ENCODE measurements at regions not wholly inside any gene's neighbourhood (a gene's known extent, or its start where the extent isn't known, plus 50 kb on each side); places are given as distances from the start of the nearest gene placed in this dataset.
"Not testable (repeated sequence)": the region's sequence is repeated elsewhere in the genome, so short reads cannot be mapped to it uniquely, and the experiment has no call there.

- Histone ChIP-seq H3K4me1 (no peaks in the 10 kb centered on the region), H3K9me3 (peaks cover 4% of the 10 kb centered on the region; the same call in 1 of the 2 replicates), H3K36me3 (ENCODE audit: control insufficient read depth, insufficient read depth, low read length) (no peaks in the 10 kb centered on the region), H3K4me3 (ENCODE audit: low read depth, low read length) (no peak overlapping the region), H3K27me3 (replicated peaks; ENCODE audit: control insufficient read depth, insufficient read depth, low read length) (no peaks in the 10 kb centered on the region)
- ChIA-PET POLR2A (no interaction called here), CTCF (no interaction called here)
- BruUV-seq (replicated peaks): no TSS peak
- Mint-ChIP-seq H3K27ac (ENCODE audit: unreplicated experiment) (no peak overlapping the region), H3K9me3 (ENCODE audit: unreplicated experiment) (peaks cover 18% of the 10 kb centered on the region), H3K4me3 (ENCODE audit: unreplicated experiment) (no peak overlapping the region), H3K27me3 (ENCODE audit: insufficient read depth, unreplicated experiment) (no peaks in the 10 kb centered on the region), H3K4me1 (ENCODE audit: low read depth, unreplicated experiment) (no peaks in the 10 kb centered on the region), H3K36me3 (ENCODE audit: insufficient read depth, unreplicated experiment) (no peaks in the 10 kb centered on the region)
- no peak for DNase-seq
- TF ChIP-seq CTCF (IDR thresholded peaks at IDR 0.05; ENCODE audit: insufficient read depth in 1 of 2, low read depth in 1 of 2, low read length in 1 of 2, severe bottlenecking in 1 of 2, unreplicated experiment in 1 of 2): no peak
- intact Hi-C loops (cut with micrococcal nuclease; ENCODE audit: unreplicated experiment): no loop called here
These were observed 89.4 kb downstream of the ZNF675 start for GRCh38 chr19:23597661-23598060.

GRCh38 chr19:23596872-23597271, 90.1 kb downstream of the ZNF675 start:
- DNase-seq: no peak
- POLR2A ChIA-PET: no interaction called here
- H3K36me3 Mint-ChIP-seq (ENCODE audit: insufficient read depth, unreplicated experiment): no peaks in the 10 kb centered on the region
- intact Hi-C loops (cut with micrococcal nuclease; ENCODE audit: unreplicated experiment): no loop called here
- no peaks in the 10 kb centered on the region for H3K4me1 ChIP-seq
- H3K4me1 Mint-ChIP-seq (ENCODE audit: low read depth, unreplicated experiment): no peaks in the 10 kb centered on the region
- no peaks in the 10 kb centered on the region for H3K27me3 ChIP-seq (replicated peaks; ENCODE audit: control insufficient read depth, insufficient read depth, low read length)
- no peak overlapping the region for H3K27ac Mint-ChIP-seq (ENCODE audit: unreplicated experiment)
- H3K9me3 Mint-ChIP-seq (ENCODE audit: unreplicated experiment): peaks cover 18% of the 10 kb centered on the region
- no peak overlapping the region for H3K4me3 Mint-ChIP-seq (ENCODE audit: unreplicated experiment)
- CTCF ChIA-PET: no interaction called here
- peaks cover 4% of the 10 kb centered on the region; the same call in 1 of the 2 replicates for H3K9me3 ChIP-seq
- no peak overlapping the region for H3K4me3 ChIP-seq (ENCODE audit: low read depth, low read length)
- BruUV-seq (replicated peaks): no TSS peak
- TF ChIP-seq CTCF (IDR thresholded peaks at IDR 0.05; ENCODE audit: insufficient read depth in 1 of 2, low read depth in 1 of 2, low read length in 1 of 2, severe bottlenecking in 1 of 2, unreplicated experiment in 1 of 2): no peak
- no peaks in the 10 kb centered on the region for H3K36me3 ChIP-seq (ENCODE audit: control insufficient read depth, insufficient read depth, low read length)
- H3K27me3 Mint-ChIP-seq (ENCODE audit: insufficient read depth, unreplicated experiment): no peaks in the 10 kb centered on the region

GRCh38 chr19:23594311-23594710, 92.7 kb downstream of the ZNF675 start:
- H3K4me1 ChIP-seq; H3K9me3 ChIP-seq; H3K4me3 ChIP-seq (ENCODE audit: low read depth, low read length); intact Hi-C loops (cut with micrococcal nuclease; ENCODE audit: unreplicated experiment); H3K36me3 Mint-ChIP-seq (ENCODE audit: insufficient read depth, unreplicated experiment); H3K36me3 ChIP-seq (ENCODE audit: control insufficient read depth, insufficient read depth, low read length); H3K4me1 Mint-ChIP-seq (ENCODE audit: low read depth, unreplicated experiment); POLR2A ChIA-PET; H3K4me3 Mint-ChIP-seq (ENCODE audit: unreplicated experiment); BruUV-seq (replicated peaks); H3K27me3 ChIP-seq (replicated peaks; ENCODE audit: control insufficient read depth, insufficient read depth, low read length); H3K27ac Mint-ChIP-seq (ENCODE audit: unreplicated experiment); DNase-seq; H3K27me3 Mint-ChIP-seq (ENCODE audit: insufficient read depth, unreplicated experiment); CTCF ChIA-PET: not testable (repeated sequence)
- peaks cover 30% of the 10 kb centered on the region for H3K9me3 Mint-ChIP-seq (ENCODE audit: unreplicated experiment)

GRCh38 chr19:23587546-23587945, 99.5 kb downstream of the ZNF675 start:
- Histone ChIP-seq H3K27me3 (replicated peaks; ENCODE audit: control insufficient read depth, insufficient read depth, low read length) (no peaks in the 10 kb centered on the region), H3K9me3 (peaks cover 6% of the 10 kb centered on the region; the same call in 1 of the 2 replicates), H3K36me3 (ENCODE audit: control insufficient read depth, insufficient read depth, low read length) (no peaks in the 10 kb centered on the region), H3K4me3 (ENCODE audit: low read depth, low read length) (no peak overlapping the region), H3K4me1 (no peaks in the 10 kb centered on the region)
- intact Hi-C loops (cut with micrococcal nuclease; ENCODE audit: unreplicated experiment): no loop called here
- Mint-ChIP-seq H3K4me1 (ENCODE audit: low read depth, unreplicated experiment) (no peaks in the 10 kb centered on the region), H3K9me3 (ENCODE audit: unreplicated experiment) (peaks cover 20% of the 10 kb centered on the region), H3K36me3 (ENCODE audit: insufficient read depth, unreplicated experiment) (no peaks in the 10 kb centered on the region), H3K27me3 (ENCODE audit: insufficient read depth, unreplicated experiment) (no peaks in the 10 kb centered on the region), H3K4me3 (ENCODE audit: unreplicated experiment) (no peak overlapping the region), H3K27ac (ENCODE audit: unreplicated experiment) (no peak overlapping the region)
- BruUV-seq (replicated peaks): no TSS peak
- ChIA-PET POLR2A (no interaction called here), CTCF (no interaction called here)
- TF ChIP-seq CTCF (IDR thresholded peaks at IDR 0.05; ENCODE audit: insufficient read depth in 1 of 2, low read depth in 1 of 2, low read length in 1 of 2, severe bottlenecking in 1 of 2, unreplicated experiment in 1 of 2): no peak
- DNase-seq: no peak

Data from Caco-2 (cell line).